SK-N-SH treated with all-trans-retinoic acid at 6 μM for 48 hours (cell line): ENCODE measurements at regions not wholly inside any gene's neighbourhood (a gene's known extent, or its start where the extent isn't known, plus 50 kb on each side); places are given as distances from the start of the nearest gene placed in this dataset.

Experiments
- ATAC-seq: fragments of 200-7000 bp; cut with Tn5 transposase; 3 replicates; pipeline ENCODE4 v1.9.1; 2020; ENCODE audit warnings: mild to moderate bottlenecking, moderate library complexity
- ARNTL ChIP-seq: fragments of 450-650 bp; formaldehyde crosslinking; IDR thresholded peaks from 2 replicates; pipeline ENCODE4 v1.5.0; 2020; ENCODE audit warnings: low read depth, mild to moderate bottlenecking, moderate library complexity, borderline replicate concordance
- BACH2 ChIP-seq: fragments of 250-450 bp; sonication (Bioruptor Pico); IDR thresholded peaks from 2 replicates; pipeline ENCODE4 v1.9.0; 2021; ENCODE audit warnings: mild to moderate bottlenecking, borderline replicate concordance
- CSDC2 ChIP-seq: fragments of 250-450 bp; sonication (Bioruptor Pico); IDR thresholded peaks from 2 replicates; pipeline ENCODE4 v1.5.0; 2020; ENCODE audit warnings: mild to moderate bottlenecking, moderate library complexity
- ESRRG ChIP-seq: fragments of 250-450 bp; sonication (Bioruptor Pico); IDR thresholded peaks from 2 replicates; pipeline ENCODE4 v1.6.1; 2021; ENCODE audit warnings: mild to moderate bottlenecking
- GLIS3 ChIP-seq: fragments of 250-450 bp; sonication (Bioruptor Pico); IDR thresholded peaks from 2 replicates; pipeline ENCODE4 v1.5.0; 2020; ENCODE audit warnings: mild to moderate bottlenecking, moderate library complexity
- ISL1 ChIP-seq: fragments of 250-450 bp; sonication (Bioruptor Pico); IDR thresholded peaks from 2 replicates; pipeline ENCODE4 v2.1.2; 2022; ENCODE audit warnings: mild to moderate bottlenecking, moderate library complexity
- OSR1 ChIP-seq: fragments of 250-450 bp; sonication (Bioruptor Pico); IDR thresholded peaks from 2 replicates; pipeline ENCODE4 v1.8.0; 2022; ENCODE audit warnings: moderate library complexity, mild to moderate bottlenecking, inconsistent platforms
- PPARA ChIP-seq: fragments of 250-450 bp; sonication (Bioruptor Pico); IDR thresholded peaks from 2 replicates; pipeline ENCODE4 v1.5.0; 2020; ENCODE audit warnings: mild to moderate bottlenecking, borderline replicate concordance
- RARB ChIP-seq: fragments of 250-450 bp; sonication (Bioruptor Pico); IDR thresholded peaks from 2 replicates; pipeline ENCODE4 v1.8.0; 2021; ENCODE audit warnings: mild to moderate bottlenecking, moderate library complexity
- SNAI2 ChIP-seq: fragments of 250-450 bp; sonication (Bioruptor Pico); IDR thresholded peaks from 2 replicates; pipeline ENCODE4 v1.5.0; 2020; ENCODE audit warnings: mild to moderate bottlenecking, moderate library complexity
- TCF4 ChIP-seq: fragments of 250-450 bp; sonication (Bioruptor Pico); IDR thresholded peaks from 2 replicates; pipeline ENCODE4 v1.8.0; 2021; ENCODE audit warnings: mild to moderate bottlenecking, moderate library complexity, borderline replicate concordance
- TOX ChIP-seq: fragments of 250-450 bp; sonication (Bioruptor Pico); IDR thresholded peaks from 2 replicates; pipeline ENCODE4 v1.8.0; 2021; ENCODE audit warnings: mild to moderate bottlenecking, moderate library complexity, borderline replicate concordance
- ZC3H10 ChIP-seq: fragments of 250-450 bp; sonication (Bioruptor Pico); IDR thresholded peaks from 2 replicates; pipeline ENCODE4 v1.5.1; 2021; ENCODE audit warnings: mild to moderate bottlenecking, moderate library complexity
- ZFP3 ChIP-seq: fragments of 250-450 bp; sonication (Bioruptor Pico); IDR thresholded peaks from 2 replicates; pipeline ENCODE4 v1.5.0; 2020; ENCODE audit warnings: mild to moderate bottlenecking, moderate library complexity
- ZNF565 ChIP-seq: fragments of 450-650 bp; formaldehyde crosslinking; conservative IDR thresholded peaks from 2 replicates; pipeline ENCODE4 v1.5.0; 2020; ENCODE audit warnings: low read depth, mild to moderate bottlenecking, moderate library complexity
- ZNF70 ChIP-seq: fragments of 450-650 bp; formaldehyde crosslinking; IDR thresholded peaks from 2 replicates; pipeline ENCODE4 v1.5.0; 2020; ENCODE audit warnings: mild to moderate bottlenecking, moderate library complexity
- ZNF8 ChIP-seq: fragments of 450-650 bp; formaldehyde crosslinking; IDR thresholded peaks from 2 replicates; pipeline ENCODE4 v1.5.0; 2020; ENCODE audit warnings: mild to moderate bottlenecking, moderate library complexity
- TF ChIP-seq, protein P1 (sequence below): fragments of 250-450 bp; sonication (Bioruptor Pico); IDR thresholded peaks from 2 replicates; pipeline ENCODE4 v1.5.0; 2020; ENCODE audit warnings: mild to moderate bottlenecking, moderate library complexity
- TF ChIP-seq, protein P2 (sequence below): fragments of 250-450 bp; sonication (Bioruptor Pico); IDR thresholded peaks from 2 replicates; pipeline ENCODE4 v1.5.1; 2020; ENCODE audit warnings: low read depth, mild to moderate bottlenecking, moderate library complexity
- TF ChIP-seq, protein P3 (sequence below): fragments of 250-450 bp; sonication (Bioruptor Pico); IDR thresholded peaks from 2 replicates; pipeline ENCODE4 v1.5.1; 2021; ENCODE audit warnings: mild to moderate bottlenecking, moderate library complexity
- TF ChIP-seq, protein P4 (sequence below): fragments of 250-450 bp; sonication (Bioruptor Pico); IDR thresholded peaks from 2 replicates; pipeline ENCODE4 v1.8.0; 2020; ENCODE audit warnings: mild to moderate bottlenecking, moderate library complexity, borderline replicate concordance
- TF ChIP-seq, protein P5 (sequence below): fragments of 250-450 bp; sonication (Bioruptor Pico); IDR thresholded peaks from 2 replicates; pipeline ENCODE4 v1.8.0; 2021; ENCODE audit warnings: low read depth, mild to moderate bottlenecking, moderate library complexity, borderline replicate concordance

DNA sequence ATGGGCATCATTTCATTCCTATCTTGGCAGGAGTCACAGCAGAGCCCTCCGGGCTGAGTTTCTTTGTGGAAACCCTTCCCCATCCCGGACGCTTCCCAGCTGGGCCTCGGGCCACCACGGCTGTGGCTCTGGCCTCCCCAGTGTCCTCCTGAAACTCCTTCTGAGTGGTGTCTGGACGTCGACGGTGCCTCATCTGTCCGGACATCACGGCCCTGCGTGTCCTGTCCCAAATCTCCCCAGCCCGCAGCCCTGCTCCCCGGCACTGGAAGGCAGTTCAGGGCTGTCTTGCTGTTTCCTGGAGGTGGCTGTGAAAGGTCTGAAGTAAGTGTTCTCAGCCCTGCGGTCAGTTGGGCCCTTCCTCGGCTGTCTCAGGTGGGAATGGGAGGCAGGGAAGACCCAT is 99.8 kb upstream of the TMEM18 start (continued):
- TF ChIP-seq, protein P1, sequence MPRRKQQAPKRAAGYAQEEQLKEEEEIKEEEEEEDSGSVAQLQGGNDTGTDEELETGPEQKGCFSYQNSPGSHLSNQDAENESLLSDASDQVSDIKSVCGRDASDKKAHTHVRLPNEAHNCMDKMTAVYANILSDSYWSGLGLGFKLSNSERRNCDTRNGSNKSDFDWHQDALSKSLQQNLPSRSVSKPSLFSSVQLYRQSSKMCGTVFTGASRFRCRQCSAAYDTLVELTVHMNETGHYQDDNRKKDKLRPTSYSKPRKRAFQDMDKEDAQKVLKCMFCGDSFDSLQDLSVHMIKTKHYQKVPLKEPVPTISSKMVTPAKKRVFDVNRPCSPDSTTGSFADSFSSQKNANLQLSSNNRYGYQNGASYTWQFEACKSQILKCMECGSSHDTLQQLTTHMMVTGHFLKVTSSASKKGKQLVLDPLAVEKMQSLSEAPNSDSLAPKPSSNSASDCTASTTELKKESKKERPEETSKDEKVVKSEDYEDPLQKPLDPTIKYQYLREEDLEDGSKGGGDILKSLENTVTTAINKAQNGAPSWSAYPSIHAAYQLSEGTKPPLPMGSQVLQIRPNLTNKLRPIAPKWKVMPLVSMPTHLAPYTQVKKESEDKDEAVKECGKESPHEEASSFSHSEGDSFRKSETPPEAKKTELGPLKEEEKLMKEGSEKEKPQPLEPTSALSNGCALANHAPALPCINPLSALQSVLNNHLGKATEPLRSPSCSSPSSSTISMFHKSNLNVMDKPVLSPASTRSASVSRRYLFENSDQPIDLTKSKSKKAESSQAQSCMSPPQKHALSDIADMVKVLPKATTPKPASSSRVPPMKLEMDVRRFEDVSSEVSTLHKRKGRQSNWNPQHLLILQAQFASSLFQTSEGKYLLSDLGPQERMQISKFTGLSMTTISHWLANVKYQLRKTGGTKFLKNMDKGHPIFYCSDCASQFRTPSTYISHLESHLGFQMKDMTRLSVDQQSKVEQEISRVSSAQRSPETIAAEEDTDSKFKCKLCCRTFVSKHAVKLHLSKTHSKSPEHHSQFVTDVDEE = no peak
- no peak for TF ChIP-seq ESRRG (CRISPR knock-in tag)
- TF ChIP-seq TOX = no peak
- TF ChIP-seq CSDC2 = no peak
- TF ChIP-seq, protein P2, sequence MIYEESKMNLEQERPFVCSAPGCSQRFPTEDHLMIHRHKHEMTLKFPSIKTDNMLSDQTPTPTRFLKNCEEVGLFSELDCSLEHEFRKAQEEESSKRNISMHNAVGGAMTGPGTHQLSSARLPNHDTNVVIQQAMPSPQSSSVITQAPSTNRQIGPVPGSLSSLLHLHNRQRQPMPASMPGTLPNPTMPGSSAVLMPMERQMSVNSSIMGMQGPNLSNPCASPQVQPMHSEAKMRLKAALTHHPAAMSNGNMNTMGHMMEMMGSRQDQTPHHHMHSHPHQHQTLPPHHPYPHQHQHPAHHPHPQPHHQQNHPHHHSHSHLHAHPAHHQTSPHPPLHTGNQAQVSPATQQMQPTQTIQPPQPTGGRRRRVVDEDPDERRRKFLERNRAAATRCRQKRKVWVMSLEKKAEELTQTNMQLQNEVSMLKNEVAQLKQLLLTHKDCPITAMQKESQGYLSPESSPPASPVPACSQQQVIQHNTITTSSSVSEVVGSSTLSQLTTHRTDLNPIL (CRISPR knock-in tag) = no peak
- TF ChIP-seq BACH2 (CRISPR knock-in tag) = no peak
- TF ChIP-seq, all 23 proteins: peak for 0

DNA sequence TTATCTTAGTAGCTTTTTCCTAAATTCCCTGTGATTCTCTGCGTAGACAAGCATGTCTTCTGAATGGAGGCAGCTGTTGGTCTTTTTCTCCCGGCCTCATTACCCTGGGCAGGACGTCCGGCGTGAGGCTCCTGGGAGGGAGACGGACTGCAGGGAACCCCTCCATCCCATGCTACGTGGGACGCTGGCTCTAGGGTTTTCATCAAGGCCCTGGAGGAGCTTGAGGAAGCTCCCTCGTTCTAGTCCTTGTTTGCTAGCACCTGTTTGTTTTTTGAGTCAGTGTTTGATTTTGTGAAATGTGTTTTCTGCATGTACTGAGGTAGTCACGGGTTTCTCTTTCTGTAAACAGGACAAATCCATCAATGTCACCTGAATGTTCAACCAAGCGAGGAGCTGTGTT is 99.3 kb upstream of the TMEM18 start:
- ATAC-seq = no peak
- TF ChIP-seq ZNF8 (CRISPR knock-in tag) = no peak
- TF ChIP-seq ZFP3 (CRISPR knock-in tag) = no peak
- TF ChIP-seq GLIS3 (CRISPR knock-in tag) = no peak
- no peak for TF ChIP-seq TOX
- TF ChIP-seq ESRRG (CRISPR knock-in tag) = no peak
- no peak for TF ChIP-seq RARB (CRISPR knock-in tag)
- no peak for TF ChIP-seq ISL1 (CRISPR knock-in tag)
- TF ChIP-seq, protein P3, sequence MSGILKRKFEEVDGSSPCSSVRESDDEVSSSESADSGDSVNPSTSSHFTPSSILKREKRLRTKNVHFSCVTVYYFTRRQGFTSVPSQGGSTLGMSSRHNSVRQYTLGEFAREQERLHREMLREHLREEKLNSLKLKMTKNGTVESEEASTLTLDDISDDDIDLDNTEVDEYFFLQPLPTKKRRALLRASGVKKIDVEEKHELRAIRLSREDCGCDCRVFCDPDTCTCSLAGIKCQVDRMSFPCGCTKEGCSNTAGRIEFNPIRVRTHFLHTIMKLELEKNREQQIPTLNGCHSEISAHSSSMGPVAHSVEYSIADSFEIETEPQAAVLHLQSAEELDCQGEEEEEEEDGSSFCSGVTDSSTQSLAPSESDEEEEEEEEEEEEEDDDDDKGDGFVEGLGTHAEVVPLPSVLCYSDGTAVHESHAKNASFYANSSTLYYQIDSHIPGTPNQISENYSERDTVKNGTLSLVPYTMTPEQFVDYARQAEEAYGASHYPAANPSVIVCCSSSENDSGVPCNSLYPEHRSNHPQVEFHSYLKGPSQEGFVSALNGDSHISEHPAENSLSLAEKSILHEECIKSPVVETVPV = no peak
- TF ChIP-seq ZNF70 (CRISPR knock-in tag) = no peak
- TF ChIP-seq, protein P4, sequence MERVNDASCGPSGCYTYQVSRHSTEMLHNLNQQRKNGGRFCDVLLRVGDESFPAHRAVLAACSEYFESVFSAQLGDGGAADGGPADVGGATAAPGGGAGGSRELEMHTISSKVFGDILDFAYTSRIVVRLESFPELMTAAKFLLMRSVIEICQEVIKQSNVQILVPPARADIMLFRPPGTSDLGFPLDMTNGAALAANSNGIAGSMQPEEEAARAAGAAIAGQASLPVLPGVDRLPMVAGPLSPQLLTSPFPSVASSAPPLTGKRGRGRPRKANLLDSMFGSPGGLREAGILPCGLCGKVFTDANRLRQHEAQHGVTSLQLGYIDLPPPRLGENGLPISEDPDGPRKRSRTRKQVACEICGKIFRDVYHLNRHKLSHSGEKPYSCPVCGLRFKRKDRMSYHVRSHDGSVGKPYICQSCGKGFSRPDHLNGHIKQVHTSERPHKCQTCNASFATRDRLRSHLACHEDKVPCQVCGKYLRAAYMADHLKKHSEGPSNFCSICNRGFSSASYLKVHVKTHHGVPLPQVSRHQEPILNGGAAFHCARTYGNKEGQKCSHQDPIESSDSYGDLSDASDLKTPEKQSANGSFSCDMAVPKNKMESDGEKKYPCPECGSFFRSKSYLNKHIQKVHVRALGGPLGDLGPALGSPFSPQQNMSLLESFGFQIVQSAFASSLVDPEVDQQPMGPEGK (CRISPR knock-in tag) = no peak
- TF ChIP-seq PPARA (CRISPR knock-in tag) = no peak
- TF ChIP-seq SNAI2 = no peak
- TF ChIP-seq, protein P2 (CRISPR knock-in tag) = no peak
- TF ChIP-seq CSDC2 = no peak
- TF ChIP-seq, protein P5, sequence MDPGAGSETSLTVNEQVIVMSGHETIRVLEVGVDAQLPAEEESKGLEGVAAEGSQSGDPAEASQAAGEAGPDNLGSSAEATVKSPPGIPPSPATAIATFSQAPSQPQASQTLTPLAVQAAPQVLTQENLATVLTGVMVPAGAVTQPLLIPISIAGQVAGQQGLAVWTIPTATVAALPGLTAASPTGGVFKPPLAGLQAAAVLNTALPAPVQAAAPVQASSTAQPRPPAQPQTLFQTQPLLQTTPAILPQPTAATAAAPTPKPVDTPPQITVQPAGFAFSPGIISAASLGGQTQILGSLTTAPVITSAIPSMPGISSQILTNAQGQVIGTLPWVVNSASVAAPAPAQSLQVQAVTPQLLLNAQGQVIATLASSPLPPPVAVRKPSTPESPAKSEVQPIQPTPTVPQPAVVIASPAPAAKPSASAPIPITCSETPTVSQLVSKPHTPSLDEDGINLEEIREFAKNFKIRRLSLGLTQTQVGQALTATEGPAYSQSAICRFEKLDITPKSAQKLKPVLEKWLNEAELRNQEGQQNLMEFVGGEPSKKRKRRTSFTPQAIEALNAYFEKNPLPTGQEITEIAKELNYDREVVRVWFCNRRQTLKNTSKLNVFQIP = no peak

DNA sequence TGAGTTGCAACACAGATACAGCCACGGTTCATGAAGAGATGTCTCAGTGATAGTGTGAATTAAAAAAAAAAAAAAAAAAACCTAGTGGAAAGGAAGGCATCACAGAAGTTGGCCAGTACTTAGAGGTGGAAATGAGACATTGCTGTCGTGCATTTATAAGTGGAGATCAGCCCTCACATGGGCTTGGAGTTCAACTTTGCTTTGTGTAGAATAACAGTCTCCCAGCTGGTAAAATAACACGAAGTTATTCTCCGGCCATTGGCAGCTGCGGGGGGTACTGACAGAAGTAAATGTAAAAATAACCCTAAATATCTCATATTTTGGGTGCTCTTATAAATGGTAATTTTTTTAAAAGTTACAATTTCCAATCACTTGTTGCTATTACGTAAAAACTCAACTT is 98.8 kb upstream of the TMEM18 start:
- ATAC-seq = no peak
- TF ChIP-seq PPARA (CRISPR knock-in tag) (no peak), ZC3H10 (CRISPR knock-in tag) (no peak), OSR1 (no peak), ZNF565 (CRISPR knock-in tag) (no peak), TCF4 (CRISPR knock-in tag) (no peak), GLIS3 (CRISPR knock-in tag) (no peak), ARNTL (CRISPR knock-in tag) (no peak), RARB (CRISPR knock-in tag) (no peak), ZNF8 (CRISPR knock-in tag) (no peak), ZNF70 (CRISPR knock-in tag) (no peak)
- TF ChIP-seq, protein P2 (CRISPR knock-in tag) = no peak
- TF ChIP-seq, protein P1 = no peak
